ENCODE measurements at regions not wholly inside any gene's neighbourhood (a gene's known extent, or its start where the extent isn't known, plus 50 kb on each side); places are given as distances from the start of the nearest gene placed in this dataset.
A peak's percentile ranks its signal among the peaks of the same experiment; 100 is the strongest.
"Not testable (repeated sequence)": the region's sequence is repeated elsewhere in the genome, so short reads cannot be mapped to it uniquely, and the experiment has no call there.

GRCh38 chr7:110432061-110432553, 658.8 kb upstream of the LRRN3 start:
- DNase-seq, result no peak

DNA sequence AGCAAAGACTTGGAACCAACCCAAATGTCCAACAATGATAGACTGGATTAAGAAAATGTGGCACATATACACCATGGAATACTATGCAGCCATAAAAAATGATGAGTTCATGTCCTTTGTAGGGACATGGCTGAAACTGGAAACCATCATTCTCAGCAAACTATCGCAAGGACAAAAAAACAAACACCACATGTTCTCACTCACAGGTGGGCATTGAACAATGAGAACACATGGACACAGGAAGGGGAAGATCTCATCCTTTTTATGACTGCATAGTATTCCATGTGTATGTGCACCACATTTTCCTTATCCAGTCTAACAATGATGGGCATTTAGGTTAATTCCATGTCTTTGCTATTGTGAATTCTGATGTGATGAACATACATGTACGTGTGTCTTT, 652.0 kb upstream of the LRRN3 start:
- not testable (repeated sequence) for DNase-seq

DNA sequence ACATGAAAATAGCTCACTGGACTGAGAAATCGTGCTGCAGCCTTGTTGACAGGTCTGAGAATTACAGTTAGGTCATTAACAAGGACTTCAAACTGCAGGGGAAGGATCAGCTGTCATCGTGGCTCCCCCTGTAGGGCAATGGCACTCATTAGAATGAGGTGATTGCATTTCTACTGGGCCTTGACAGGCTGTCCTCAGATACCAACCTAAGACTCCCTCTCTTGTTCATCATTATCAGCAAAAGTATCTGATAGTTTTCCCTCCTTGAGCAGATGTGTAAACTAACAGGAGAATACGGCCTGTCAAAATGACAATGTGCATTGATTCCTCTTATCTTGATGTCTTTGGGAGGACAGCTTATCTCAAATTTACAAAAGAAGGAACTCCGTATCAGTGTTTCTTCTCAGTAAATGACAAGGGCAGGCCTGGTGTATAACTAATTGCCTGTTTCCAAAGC, 648.5 kb upstream of the LRRN3 start:
- DNase-seq, result peak; percentile 27

- DNase-seq, result no peak
These were observed 644.3 kb upstream of the LRRN3 start for GRCh38 chr7:110446658-110447057.

- no peak for DNase-seq
These were observed 642.0 kb upstream of the LRRN3 start for GRCh38 chr7:110448918-110449317.

- no peak for DNase-seq
These were observed 636.2 kb upstream of the LRRN3 start for GRCh38 chr7:110454713-110455112.

DNA sequence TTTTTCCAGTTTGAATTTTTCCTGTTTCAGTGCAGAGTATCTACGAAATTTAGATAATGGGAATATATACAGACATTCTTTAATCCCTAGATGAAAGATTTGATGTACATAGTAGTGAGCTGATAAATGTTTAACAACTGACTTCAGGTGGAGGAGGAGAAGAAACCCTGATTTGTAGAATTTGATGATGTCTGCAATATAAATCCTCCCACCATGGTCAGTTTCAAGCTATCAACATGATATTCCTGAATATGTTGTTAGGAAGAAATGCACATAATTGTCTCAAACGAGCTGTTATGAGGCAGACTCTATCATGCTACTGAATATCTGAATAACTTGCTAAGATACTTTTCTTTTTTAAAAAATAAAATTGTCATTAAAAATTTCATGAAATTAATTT, 629.3 kb upstream of the LRRN3 start:
- DNase-seq, result no peak

DNA sequence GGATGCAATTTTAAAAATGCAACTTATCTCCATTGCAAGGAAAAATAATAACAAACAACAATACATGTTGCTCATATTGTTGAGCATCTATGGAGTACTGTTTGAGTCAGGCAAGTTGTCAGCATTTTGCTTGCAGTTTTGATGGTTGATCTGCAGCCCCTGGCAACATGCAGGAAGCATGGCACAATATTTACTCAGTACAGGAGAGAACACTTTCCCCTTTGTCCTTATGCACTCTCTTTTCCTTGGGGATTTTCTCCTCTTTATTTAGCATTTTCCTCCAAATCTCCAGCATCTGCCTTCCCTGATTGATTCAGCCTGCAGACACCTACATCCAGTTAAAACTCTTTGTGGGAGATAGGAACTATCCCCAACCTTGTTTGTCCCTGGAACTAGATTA, 620.5 kb upstream of the LRRN3 start:
- DNase-seq, result no peak

DNA sequence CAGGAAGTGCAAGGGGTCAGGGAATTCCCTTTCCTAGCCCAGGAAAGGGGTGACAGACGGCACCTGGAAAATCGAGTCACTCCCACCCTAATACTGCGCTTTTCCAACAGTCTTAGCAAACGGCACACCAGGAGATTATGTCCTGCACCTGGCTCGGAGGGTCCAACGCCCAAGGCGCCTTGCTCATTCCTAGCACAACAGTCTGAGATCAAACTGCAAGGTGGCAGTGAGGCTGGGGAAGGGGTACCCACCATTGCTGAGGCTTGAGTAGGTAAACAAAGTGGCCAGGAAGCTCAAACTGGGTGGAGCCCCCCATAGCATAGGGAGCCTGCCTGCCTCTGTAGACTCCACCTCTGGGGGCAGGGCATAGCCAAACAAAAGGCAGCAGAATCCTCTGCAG, 618.5 kb upstream of the LRRN3 start:
- not testable (repeated sequence) for DNase-seq

GRCh38 chr7:110480964-110481363, 610.0 kb upstream of the LRRN3 start:
- DNase-seq, result no peak

DNA sequence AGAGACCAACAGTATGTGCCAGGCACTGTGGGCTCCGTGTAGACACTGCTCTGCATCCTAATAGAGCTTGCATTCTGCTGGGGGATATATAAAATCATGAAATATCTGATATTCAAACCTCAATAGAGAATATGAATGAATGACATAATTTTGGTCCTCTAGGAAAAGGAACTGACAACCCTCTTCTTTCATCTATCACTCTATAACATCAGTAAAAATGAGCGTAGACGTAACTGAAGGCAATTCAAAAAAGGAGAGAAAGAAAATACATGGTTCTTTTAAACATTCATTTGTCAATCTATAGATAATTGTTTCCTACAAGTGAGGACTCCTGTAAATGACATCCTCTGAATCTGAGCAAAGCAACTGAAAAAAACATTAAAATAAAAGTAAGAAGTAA, 607.4 kb upstream of the LRRN3 start:
- no peak for DNase-seq

DNA sequence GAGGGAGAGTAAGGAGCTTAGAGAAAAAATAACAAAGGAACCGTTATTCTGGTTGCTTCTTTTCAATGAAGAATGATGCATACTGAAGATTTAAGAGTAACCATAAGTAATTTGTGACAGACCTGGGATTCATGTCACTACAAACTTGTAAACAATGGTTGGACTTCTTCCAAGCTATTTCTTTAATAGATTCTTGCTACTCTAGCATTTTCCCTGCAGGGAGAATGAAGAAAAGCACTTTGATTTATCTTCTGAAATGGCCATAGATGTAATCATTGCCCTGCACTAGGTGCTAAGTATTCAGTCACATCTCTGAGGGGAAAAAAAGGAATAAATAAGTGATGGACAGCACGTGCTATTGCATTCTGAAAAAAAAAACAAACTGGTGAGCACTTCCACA, 606.6 kb upstream of the LRRN3 start:
- DNase-seq, result no peak

DNA sequence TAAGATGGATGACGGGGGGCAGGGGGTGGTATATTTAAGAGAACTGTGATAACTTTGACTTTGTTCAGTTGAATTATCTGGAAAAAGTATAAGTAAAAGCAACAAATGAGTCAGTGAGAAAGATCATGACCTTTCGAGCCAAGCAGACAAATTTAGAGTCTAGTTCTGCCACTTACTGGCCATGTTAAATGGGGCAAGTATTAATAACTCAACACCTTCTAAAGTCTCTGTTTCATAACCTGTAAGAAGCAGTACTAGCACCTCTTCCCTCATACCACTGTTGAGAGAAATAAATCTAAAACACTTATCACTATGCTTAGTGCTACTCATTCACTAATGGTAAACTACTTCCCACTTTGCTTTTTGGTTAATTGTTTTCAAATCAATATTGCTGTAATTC, 604.4 kb upstream of the LRRN3 start:
- DNase-seq, result no peak

DNA sequence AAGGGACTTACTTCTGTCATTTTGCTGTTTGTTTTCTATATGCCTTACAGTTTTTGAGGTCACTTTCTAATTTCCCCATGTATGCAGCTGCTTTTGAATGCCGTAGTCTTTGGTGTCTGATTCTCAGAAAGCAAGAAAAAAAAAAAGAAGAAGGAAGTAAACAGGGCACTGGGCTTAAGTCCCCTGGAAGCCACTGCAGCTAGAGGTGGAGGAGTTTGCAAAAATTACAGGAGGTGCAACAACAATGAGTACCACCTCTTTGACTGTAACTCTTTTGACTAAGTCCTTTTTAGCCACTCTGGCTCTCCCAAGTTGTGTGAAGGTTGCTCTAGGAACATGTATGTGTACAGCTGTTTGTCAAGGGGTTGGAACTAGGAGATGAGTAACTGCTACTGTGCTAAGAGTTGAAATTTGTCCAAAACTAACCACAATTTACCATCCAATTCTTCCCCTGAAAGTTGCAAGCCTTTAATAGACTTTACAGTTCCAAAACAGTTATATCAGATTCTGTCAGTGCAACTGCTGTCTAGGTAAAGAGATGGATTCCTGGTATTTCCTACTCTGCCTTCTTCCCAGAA, 588.0 kb upstream of the LRRN3 start:
- DNase-seq, result no peak

DNA sequence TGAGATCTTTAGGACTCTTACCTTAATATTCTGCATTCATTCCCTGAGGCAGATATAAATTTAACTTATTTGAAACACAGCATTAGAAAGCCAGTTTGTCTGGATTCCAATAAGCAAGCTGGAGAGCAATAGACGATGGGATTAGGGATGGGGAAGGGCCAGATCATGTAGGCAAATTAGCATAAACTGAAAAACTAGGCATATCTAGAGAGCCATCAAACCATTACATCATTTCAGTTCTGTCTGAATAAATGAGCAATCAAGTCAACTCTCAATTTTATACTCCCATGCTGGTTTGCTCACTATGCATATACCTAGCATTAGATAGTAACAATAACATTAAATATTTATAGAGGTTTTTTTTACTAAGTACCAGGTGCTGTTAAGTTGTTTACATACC, 583.6 kb upstream of the LRRN3 start:
- DNase-seq, result peak; percentile 17

- no peak for DNase-seq
These were observed 583.1 kb upstream of the LRRN3 start for GRCh38 chr7:110507832-110508231.

GRCh38 chr7:110514975-110515551, 575.9 kb upstream of the LRRN3 start:
- not testable (repeated sequence) for DNase-seq

GRCh38 chr7:110519851-110520250, 571.1 kb upstream of the LRRN3 start:
- no peak for DNase-seq

GRCh38 chr7:110521357-110521911, 569.5 kb upstream of the LRRN3 start:
- DNase-seq, result no peak

DNA sequence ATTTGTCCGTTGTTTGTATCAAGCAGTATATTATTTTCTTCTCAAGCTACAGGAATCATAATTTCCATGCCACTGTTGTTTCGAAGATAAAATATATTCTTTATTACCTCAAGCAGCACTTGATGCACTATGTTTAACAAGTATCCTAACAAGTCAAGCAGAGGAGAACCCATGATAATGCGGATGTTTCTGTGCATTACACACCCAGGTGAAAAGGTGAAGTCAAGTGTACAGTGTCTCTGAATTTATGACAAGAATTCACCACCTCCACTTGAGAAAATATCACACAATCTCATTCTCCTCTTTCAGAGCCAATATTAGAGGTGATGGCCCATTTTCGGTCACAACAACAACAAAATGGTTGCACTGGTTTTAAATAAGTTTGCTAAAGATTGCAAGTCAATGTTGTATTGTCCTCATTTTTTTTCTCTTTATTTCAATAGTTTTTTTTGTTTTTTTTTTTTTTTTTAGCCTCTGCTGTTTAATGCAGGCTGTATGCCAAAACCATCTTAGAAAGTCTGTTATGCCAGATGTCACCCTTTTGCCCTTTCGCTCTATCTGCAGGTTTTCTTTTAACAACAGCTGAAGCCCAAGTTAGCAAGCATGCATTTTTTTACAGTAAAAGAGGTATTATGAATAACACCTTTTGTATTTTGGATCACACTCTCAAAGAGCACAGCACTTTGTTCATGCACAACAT, 568.7 kb upstream of the LRRN3 start:
- peak; percentile 82 for DNase-seq

DNA sequence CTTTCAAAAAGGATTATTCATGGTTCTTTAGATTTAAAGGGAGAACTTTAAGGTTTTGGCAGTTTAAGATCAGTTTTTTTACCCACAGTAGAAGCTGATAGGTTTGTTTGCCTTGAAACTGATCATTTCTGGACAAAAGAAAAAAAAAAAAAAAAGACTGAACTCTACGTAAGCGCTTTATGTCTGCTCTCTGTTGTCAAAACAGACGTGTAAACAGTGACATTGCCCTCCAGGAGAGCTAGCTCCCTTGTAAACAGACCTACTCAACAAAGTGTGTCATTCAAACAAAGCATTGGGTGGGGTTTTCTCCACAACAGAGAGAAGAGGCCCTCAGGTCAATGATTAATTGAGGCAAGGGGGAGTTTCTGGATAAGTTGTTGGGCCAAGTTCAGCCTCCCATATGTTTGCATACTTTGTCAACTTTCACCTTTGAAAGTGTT, 568.1 kb upstream of the LRRN3 start:
- peak; percentile 90 for DNase-seq

- no peak for DNase-seq
These were observed 561.8 kb upstream of the LRRN3 start for GRCh38 chr7:110529175-110529574.

DNA sequence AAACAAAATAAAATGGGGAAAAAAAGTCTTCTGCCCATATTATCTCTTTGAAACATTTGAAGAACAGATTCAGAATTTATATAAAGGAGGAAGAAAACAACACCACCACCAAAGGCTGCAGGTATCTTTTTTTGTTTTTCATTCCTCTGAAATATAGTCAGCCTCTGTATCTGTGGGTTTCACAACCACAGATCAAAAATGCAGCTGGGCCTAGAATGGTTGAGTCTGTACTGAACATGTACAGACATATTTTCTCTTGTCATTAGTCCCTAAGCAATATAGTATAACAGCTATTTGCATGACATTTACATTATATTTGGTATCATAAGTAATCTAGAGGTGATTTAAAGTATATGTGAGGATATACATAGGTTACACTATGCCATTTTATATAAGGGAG, 559.7 kb upstream of the LRRN3 start:
- no peak for DNase-seq
